ENCODE measurements at regions not wholly inside any gene's neighbourhood (a gene's known extent, or its start where the extent isn't known, plus 50 kb on each side); places are given as distances from the start of the nearest gene placed in this dataset.

- no peak for DNase-seq (ENCODE audit: low read depth)
- no peak overlapping the region for H3K4me3 ChIP-seq (ENCODE audit: low read depth, low read length)
- TF ChIP-seq CTCF (IDR thresholded peaks at IDR 0.05; ENCODE audit: control insufficient read depth, extremely low read depth, insufficient read depth), result no peak
Measured at GRCh38 chr12:90501412-90501811, 453.6 kb downstream of the CCER1 start.

DNA sequence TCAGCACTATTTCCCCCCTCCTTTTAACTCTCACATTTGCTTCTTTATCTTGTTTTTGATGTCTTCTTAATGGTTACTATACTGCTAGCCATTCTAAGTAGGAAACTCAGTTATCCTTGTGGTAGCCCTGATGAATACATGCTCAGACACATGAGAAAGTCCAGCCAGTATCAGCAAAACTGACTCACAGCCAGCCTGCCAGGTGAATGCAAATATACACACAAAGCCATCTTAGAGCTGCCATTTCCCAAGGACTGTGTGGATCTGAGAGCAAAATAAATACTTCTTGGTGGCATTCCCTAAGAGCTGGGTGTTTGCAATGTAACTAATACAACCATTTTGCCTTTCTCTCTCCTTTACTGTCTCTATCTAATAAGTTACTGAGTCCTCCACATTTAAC, 455.2 kb downstream of the CCER1 start:
- DNase-seq (ENCODE audit: low read depth), result peak; percentile 22
- no peak for TF ChIP-seq CTCF (IDR thresholded peaks at IDR 0.05; ENCODE audit: control insufficient read depth, extremely low read depth, insufficient read depth)
- H3K4me3 ChIP-seq (ENCODE audit: low read depth, low read length), result no peak overlapping the region

- no peak for DNase-seq (ENCODE audit: low read depth)
- TF ChIP-seq CTCF (IDR thresholded peaks at IDR 0.05; ENCODE audit: control insufficient read depth, extremely low read depth, insufficient read depth), result no peak
- no peak overlapping the region for H3K4me3 ChIP-seq (ENCODE audit: low read depth, low read length)
Measured at GRCh38 chr12:90497923-90498545, 456.9 kb downstream of the CCER1 start.

GRCh38 chr12:90490355-90490754, 464.6 kb downstream of the CCER1 start:
- no peak for DNase-seq (ENCODE audit: low read depth)
- no peak for TF ChIP-seq CTCF (IDR thresholded peaks at IDR 0.05; ENCODE audit: control insufficient read depth, extremely low read depth, insufficient read depth)
- H3K4me3 ChIP-seq (ENCODE audit: low read depth, low read length), result no peak overlapping the region

GRCh38 chr12:90489141-90489540, 465.8 kb downstream of the CCER1 start:
- H3K4me3 ChIP-seq (ENCODE audit: low read depth, low read length), result no peak overlapping the region
- no peak for DNase-seq (ENCODE audit: low read depth)
- no peak for TF ChIP-seq CTCF (IDR thresholded peaks at IDR 0.05; ENCODE audit: control insufficient read depth, extremely low read depth, insufficient read depth)

GRCh38 chr12:90485560-90485959, 469.4 kb downstream of the CCER1 start:
- no peak for TF ChIP-seq CTCF (IDR thresholded peaks at IDR 0.05; ENCODE audit: control insufficient read depth, extremely low read depth, insufficient read depth)
- DNase-seq (ENCODE audit: low read depth), result no peak
- H3K4me3 ChIP-seq (ENCODE audit: low read depth, low read length), result no peak overlapping the region

GRCh38 chr12:90484094-90484493, 470.9 kb downstream of the CCER1 start:
- DNase-seq (ENCODE audit: low read depth), result no peak
- no peak overlapping the region for H3K4me3 ChIP-seq (ENCODE audit: low read depth, low read length)
- TF ChIP-seq CTCF (IDR thresholded peaks at IDR 0.05; ENCODE audit: control insufficient read depth, extremely low read depth, insufficient read depth), result no peak

All from LNCaP clone FGC (cell line).